ENCODE measurements at regions not wholly inside any gene's neighbourhood (a gene's known extent, or its start where the extent isn't known, plus 50 kb on each side); places are given as distances from the start of the nearest gene placed in this dataset.

DNA sequence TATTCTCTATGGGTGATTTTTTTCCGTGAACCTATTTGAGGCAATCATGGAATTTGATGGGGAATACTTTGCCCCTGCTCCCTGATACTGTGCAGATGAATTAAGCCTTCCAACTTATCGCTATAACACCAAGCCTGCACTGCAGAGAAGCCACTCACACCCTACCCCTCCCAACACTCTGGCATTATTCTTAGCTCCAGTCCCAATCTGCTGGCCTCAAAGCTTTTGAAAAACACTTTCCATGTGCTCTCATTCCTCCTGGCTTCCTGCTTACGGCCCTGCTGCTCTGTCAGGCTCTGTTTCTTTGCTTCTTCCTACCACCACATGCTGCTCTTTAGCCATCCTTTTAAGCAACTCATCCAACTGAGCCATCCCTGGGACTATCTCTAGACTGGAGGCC is 327.8 kb upstream of the SLCO3A1 start:
- 44 to 59% (median 56%) methylated on average over 3 of the region's 3 CpGs for WGBS, 4 donors
- H3K27me3 ChIP-seq = no peaks in the 10 kb centered on the region
- DNase-seq (no peak), ATAC-seq (peak; percentile 55 to 89 (median 76))
- H3K27ac ChIP-seq = peak overlapping the region in 5 of 12 donors; percentile 41 to 73 (median 47)
- no peak overlapping the region for H3K4me3 ChIP-seq
- intact Hi-C loops (cut with DNase I) = loop anchor here in 6 of 10 donors (5.0 to 10.0 kb wide), 6 partner anchors 118 to 559 kb away; partner anchors contain the start of gene SLCO3A1 (in 2 of the 6)
- H3K9me3 ChIP-seq = no peaks in the 10 kb centered on the region
- peaks cover 0 to 12% (median 0%) of the 10 kb centered on the region in 12 donors for H3K4me1 ChIP-seq
- TF ChIP-seq CTCF (IDR thresholded peaks at IDR 0.05) (no peak), POLR2A (IDR thresholded peaks at IDR 0.05) (no peak)
- no peaks in the 10 kb centered on the region for H3K36me3 ChIP-seq

DNA sequence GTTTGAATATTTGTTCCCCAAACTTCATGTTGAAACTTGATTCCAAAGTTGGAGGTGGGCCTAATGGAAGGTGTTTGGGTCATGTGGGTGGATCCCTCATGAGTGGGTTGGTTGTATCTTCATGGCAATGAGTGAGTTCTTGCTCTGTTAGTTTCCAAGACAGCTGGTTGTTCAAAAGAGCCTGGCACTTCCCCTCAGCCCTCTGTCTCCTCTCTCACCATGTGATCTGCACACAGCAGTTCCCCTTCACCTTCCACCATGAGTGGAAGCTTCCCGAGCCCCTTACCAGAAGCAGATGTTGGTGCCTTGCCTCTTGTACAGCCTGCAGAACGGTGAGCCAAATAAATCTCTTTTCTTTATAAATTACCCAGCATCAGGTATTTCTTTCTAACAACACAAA is 327.1 kb upstream of the SLCO3A1 start:
- ATAC-seq = no peak
- peaks cover 0 to 13% (median 0%) of the 10 kb centered on the region in 12 donors for H3K4me1 ChIP-seq
- DNase-seq = no peak
- no peak for TF ChIP-seq POLR2A (IDR thresholded peaks at IDR 0.05)
- peak overlapping the region in 4 of 12 donors; percentile 41 to 73 (median 58) for H3K27ac ChIP-seq
- H3K4me3 ChIP-seq = no peak overlapping the region
- 67 to 75% (median 70%) methylated on average over 2 of the region's 2 CpGs for WGBS, 4 donors
- no peaks in the 10 kb centered on the region for H3K36me3 ChIP-seq
- no peaks in the 10 kb centered on the region for H3K27me3 ChIP-seq
- no peaks in the 10 kb centered on the region for H3K9me3 ChIP-seq
- intact Hi-C loops (cut with DNase I) = loop anchor here in 6 of 10 donors (5.0 to 10.0 kb wide), 6 partner anchors 119 to 558 kb away; partner anchors contain the start of gene SLCO3A1 (in 2 of the 6)

DNA sequence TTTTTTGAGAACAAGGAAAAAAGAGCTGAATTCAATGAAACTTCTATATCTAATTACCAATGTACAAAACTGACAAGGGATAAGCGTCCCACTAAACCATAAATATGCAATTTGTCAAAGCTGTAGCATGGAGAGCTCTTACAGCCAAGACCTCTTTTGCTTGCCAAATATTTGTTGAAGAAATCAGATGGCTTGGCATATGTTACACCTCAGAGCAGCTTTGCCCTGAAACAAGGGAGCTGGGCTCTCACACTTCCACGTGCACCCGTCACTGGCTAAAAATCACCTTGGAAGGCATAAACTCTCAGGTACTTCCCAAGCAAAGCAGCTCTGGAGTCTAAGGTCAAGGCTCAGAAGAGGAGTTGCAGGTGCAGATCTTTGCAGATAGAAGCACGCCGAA is 324.7 kb upstream of the SLCO3A1 start:
- TF ChIP-seq CTCF (IDR thresholded peaks at IDR 0.05) = no peak
- TF ChIP-seq POLR2A (IDR thresholded peaks at IDR 0.05) = no peak
- H3K9me3 ChIP-seq = no peaks in the 10 kb centered on the region
- H3K27me3 ChIP-seq = no peaks in the 10 kb centered on the region
- intact Hi-C loops (cut with DNase I) = loop anchor here in 6 of 10 donors (5.0 to 10.0 kb wide), 6 partner anchors 122 to 556 kb away; partner anchors contain the start of gene SLCO3A1 (in 2 of the 6)
- no peak for DNase-seq
- H3K4me1 ChIP-seq = peaks cover 0 to 16% (median 0%) of the 10 kb centered on the region in 12 donors
- WGBS, 4 donors = 71 to 84% (median 74%) methylated on average over 5 of the region's 5 CpGs
- H3K4me3 ChIP-seq = no peak overlapping the region
- no peak for ATAC-seq
- no peak overlapping the region for H3K27ac ChIP-seq
- no peaks in the 10 kb centered on the region for H3K36me3 ChIP-seq

DNA sequence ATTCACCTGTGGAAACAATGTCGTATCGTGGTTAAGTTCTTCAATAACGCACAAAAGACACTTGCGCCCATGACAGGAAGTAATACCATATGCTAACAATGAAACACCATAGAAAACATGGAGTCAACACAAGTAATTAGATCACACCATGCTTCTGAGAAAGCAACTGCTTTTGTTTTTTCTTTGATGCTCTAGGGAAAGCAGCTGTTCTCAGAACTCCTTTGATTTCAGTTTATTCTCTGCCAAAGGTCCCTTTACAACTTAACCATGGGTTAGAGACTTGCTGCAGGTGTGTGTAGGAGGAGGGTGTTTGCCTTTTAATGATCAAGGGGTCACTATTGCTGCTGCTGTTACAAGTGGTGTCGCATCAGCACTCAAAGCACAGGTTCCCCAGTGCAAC is 324.0 kb upstream of the SLCO3A1 start:
- DNase-seq (no peak), ATAC-seq (no peak)
- H3K4me1 ChIP-seq = peaks cover 0 to 16% (median 0%) of the 10 kb centered on the region in 12 donors
- intact Hi-C loops (cut with DNase I) = loop anchor here in 6 of 10 donors (5.0 to 10.0 kb wide), 6 partner anchors 122 to 555 kb away; partner anchors contain the start of gene SLCO3A1 (in 2 of the 6)
- H3K27me3 ChIP-seq = no peaks in the 10 kb centered on the region
- no peak overlapping the region for H3K4me3 ChIP-seq
- no peaks in the 10 kb centered on the region for H3K36me3 ChIP-seq
- H3K9me3 ChIP-seq = no peaks in the 10 kb centered on the region
- no peak overlapping the region for H3K27ac ChIP-seq
- 84 to 97% (median 93%) methylated on average over 5 of the region's 5 CpGs for WGBS, 4 donors
- TF ChIP-seq CTCF (IDR thresholded peaks at IDR 0.05) (no peak), POLR2A (IDR thresholded peaks at IDR 0.05) (no peak)

All from heart left ventricle (tissue), 16 donors.